Pons (tissue), 1 donor: ENCODE measurements at regions not wholly inside any gene's neighbourhood (a gene's known extent, or its start where the extent isn't known, plus 50 kb on each side); places are given as distances from the start of the nearest gene placed in this dataset.
"Not testable (repeated sequence)": the region's sequence is repeated elsewhere in the genome, so short reads cannot be mapped to it uniquely, and the experiment has no call there.

ENCODE experiments used
- DNase-seq: peaks from one replicate; pipeline ENCODE4 v3.0.0-alpha.2; 2016; ENCODE audit warnings: low spot score

DNA sequence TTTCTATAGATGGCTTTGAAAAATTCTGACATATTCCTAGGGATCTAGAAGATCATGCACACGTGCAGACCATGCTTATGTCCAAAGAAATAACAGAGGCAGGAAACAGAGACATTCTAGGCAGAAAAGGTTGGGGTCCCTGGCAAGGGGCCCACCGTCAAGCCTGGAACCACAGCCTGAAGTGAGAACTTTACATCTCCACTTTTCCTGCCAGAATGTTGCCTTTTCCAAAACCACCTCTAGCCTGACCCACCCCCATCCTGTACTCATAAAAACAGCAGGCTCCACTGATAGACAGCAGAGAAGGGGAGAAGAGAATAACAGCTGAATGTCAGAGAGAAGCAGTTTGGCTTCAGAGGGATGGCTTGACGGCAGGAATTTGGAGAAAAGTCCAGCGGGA, 257.3 kb upstream of the NT5E start:
- no peak for DNase-seq

GRCh38 chr6:85192186-85192585, 257.7 kb upstream of the NT5E start:
- no peak for DNase-seq

DNA sequence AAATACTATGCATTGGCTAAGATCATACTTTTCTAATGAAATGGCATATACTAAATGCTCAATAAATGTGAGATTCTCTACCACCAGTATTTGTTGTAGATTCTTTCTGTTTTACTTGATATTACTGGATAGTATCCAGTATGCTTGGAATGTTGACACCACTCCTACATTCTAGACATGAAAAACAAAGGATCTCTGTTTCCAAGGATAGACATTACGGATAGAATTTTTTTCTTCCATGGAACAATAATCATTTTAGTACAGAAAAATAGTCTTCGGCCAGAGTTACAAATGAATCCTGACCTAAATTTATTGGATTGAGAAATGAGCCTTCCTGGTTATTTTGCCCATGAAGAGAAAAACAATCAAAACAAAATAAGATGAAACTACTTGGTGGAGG, 258.2 kb upstream of the NT5E start:
- no peak for DNase-seq

- no peak for DNase-seq
Measured at GRCh38 chr6:85186546-85187175, 263.2 kb upstream of the NT5E start.

DNA sequence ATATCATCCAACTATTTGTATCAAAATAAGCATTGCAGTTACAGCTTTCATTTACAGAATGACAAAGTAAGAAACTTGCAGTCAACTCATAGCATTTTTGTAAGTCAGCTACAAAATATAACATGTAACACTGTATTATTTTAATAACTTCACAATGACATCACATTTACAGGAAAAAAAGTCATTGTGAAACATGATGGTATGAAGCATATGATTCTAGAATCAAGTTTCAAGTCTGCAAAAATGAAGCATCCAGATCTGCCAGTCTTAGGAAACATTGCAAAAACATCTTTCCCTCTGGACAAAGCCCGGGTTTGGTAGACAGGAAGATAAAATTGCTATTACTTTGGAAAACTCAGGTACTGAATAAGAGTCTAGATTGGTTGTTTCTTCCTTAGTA, 263.9 kb upstream of the NT5E start:
- DNase-seq: no peak

DNA sequence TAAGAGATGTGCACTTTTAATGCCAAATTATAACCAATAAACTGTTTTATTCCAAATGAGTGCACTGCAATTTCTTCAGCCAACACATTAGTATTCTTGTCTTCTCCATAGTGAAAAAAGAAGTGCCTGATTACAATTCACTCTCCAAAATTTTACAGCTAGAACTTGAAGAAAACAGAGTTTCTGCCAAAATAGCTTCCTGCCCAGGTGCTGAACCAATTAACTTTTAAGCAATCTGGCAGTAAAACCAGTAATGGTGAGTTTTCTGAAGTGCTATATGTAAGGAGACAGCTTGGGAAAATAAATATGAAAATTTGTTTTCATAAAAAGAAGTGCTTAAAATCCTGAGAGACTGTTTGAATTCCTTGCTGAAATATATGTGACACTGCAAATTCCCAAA, 266.0 kb upstream of the NT5E start:
- DNase-seq: no peak

- DNase-seq: no peak
Measured at GRCh38 chr6:85172705-85173104, 277.2 kb upstream of the NT5E start.

DNA sequence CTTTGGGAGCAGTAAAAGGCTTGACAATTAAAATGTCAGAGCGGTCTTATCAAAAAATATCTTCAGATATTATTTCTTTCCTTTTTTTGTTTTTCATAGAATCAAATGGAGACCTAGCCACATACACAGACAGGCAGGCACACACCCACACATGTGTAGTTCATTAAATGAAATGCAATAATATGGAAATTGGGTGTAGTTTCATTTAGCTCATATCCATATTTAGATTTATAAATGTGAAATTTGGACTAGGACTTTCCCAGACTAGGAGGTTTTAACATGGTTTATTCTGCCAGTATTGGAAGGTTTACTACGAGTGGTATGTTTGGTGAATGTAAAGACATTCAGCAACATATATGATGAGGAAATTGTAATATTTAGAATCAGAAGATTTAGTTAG, 277.7 kb upstream of the NT5E start:
- no peak for DNase-seq

DNA sequence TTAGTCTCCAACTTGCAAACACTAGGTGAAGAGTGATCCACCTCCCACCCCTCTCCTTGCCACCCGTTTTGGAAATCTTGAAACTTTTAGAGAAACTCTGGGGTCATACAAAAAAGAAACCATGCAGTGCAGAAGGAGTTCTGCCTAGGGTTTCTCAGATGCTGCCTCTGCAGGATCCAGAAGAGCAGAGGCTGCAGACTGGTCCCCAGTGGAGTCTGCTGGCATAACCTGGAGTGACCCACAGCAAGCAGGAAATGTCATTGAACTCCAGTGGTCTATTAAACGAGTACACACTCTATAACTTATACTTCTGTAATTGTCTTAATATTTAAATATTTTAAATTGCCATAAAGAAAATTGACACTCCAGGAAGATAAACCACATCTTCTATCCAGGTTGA, 280.7 kb upstream of the NT5E start:
- DNase-seq: no peak

DNA sequence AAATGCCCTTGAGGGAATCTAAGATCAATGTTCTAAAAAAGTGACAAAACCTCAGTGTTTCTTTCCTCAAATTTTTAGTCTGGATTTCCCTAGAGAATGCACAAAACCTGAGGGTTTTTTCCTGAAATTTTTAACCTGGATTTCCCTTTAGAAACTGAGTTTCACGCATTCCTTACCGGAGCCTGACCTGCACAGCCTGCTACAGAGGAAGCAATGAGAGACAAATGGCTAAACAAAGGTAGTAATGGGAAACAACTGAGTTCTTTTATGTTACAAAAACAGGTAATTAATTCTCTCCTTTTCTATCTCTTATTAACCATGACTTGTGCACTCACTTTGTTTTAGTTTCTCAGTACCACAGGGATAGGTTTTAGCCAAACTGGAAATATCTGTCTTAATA, 281.7 kb upstream of the NT5E start:
- DNase-seq: no peak

DNA sequence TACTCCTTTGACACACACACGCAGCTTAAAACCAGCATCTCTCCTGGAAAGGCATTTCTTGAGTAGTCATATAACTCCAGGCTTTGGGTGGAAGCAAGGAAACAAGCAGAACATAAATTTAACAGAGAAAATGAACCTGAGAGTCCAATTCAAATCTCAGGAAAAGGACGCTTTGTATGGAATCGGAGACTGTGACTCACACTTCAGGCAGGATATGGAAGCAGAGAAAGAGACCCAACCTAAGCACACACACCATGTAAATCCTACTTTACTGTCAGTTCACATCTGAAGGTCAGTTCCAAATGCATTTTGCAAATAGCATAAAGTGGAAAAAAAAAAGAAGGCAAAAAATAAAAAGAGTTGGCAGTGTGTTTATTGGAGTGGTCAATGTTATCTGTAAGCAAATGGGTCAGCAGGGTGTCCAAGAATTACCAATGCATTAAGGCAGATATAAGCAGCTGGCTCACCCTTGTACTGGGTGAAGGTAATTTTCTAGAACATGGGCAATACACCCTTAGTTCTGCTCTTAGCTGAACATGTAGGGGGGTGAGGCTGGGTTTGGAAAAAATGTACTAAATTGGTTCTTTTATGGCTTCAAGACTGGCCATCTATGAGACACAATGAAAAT, 283.7 kb upstream of the NT5E start:
- no peak for DNase-seq

DNA sequence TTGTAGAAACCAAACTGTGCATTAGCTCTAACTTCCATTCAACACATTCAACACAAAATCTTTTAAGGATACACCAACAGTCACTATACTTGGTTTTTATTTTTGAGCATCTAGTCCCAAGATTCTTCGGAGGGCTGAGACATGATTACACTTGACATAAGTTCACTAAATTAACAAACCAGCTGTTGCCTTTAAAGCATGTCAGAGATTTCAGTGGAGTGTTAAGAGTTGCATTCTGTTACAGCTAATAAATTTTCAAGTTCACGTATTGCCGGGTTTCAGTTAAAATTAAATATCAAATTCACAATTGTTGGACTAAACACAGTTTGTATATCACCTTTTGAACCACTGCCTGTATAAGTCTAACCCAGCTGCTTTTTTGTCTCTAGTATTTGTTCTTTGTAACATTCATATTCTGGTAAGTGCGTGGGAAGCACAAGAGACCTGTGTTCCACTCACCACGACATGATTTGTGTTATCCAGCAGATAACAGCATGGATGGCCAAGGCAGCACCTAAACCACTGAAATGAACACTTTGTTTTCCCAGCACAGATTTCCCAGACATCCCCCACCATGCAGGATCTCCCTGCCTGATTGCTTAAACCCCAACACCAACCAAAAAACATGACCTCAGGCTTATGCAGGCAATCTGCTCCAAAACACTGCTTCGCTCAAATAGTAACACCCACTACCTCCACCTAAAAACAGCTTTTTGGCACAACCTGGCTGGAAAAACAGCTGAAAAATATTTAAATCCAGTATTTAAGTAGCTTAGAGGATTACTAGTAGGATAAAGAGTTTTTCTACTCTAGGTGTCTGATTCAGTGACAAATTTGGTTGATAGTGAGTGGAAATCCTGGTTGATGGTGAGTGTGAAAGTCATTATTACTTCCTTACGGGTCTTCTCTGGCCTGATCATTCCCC, 286.5 kb upstream of the NT5E start:
- no peak for DNase-seq

- DNase-seq: no peak
Measured at GRCh38 chr6:85157311-85157710, 292.6 kb upstream of the NT5E start.

DNA sequence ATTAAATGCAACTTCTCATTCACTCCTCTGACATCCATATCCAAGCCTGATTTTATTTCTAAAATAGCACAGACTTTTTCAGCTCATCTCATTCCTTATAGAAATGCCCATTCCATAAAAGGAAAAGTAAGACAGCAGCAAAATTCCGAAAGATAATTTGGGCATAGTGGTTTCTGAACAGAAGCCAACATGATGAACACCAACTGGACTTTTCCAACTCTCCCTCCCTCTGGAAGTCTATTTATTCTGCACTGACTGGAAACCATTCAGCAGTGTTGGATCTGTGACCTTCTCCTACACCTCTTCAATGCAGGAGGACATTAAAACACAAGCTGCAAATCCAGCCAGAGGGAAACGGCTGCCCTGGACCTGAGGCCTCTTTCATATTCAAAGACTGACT, 306.2 kb upstream of the NT5E start:
- DNase-seq: no peak

DNA sequence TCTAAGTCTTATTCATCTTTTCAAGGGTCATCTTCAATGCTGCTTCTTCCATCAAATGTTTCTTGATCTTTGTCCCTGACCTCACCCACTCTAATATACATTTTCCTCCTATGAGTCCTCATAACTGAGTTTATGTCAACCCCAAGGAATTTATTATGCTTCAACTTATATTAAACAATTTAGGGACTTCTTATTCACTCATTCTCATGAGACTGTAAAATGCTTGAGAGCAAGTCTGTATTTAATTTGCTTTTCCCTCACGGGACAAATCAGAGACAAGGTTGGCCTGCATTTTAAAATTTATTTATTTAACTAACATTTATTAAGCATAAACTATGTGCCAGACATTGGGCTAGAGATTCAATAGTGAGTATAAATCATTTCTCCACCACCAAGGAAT, 312.0 kb upstream of the NT5E start:
- DNase-seq: no peak

- DNase-seq: no peak
Measured at GRCh38 chr6:85136310-85136709, 313.6 kb upstream of the NT5E start.

DNA sequence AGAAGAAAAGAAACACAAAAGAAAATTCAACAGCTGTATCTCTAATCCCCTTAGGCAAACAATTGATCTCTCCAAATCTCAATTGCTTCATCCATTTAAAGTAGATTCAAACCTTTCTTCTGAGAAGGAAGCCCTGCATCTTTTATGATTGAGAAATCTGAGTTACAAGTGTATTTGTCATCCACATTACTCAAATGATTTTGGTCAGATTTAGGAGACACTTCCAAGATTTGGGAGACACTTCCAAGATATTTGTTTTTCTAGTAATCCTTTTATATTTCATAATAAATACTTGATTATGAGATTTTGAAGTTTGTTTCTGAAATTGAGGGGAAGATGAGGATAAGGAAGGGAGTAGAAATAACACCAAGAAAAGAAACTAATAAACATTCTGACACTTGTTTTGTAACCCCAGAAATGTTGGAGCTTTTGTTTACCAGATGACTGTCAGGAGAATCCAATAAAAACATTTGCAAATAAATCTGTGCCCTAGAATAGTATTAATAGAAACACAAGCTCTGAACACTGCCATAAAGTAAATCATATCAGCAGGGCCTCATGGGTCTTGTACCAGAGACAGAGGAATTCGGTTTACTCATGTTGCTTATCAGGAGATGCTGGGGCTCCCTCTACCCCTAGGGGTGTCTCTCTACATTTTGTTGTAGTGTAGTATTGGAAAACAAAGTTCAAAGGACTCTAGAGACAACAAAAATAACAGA, 314.3 kb upstream of the NT5E start:
- DNase-seq: no peak

- no peak for DNase-seq
Measured at GRCh38 chr6:85134172-85134571, 315.7 kb upstream of the NT5E start.

DNA sequence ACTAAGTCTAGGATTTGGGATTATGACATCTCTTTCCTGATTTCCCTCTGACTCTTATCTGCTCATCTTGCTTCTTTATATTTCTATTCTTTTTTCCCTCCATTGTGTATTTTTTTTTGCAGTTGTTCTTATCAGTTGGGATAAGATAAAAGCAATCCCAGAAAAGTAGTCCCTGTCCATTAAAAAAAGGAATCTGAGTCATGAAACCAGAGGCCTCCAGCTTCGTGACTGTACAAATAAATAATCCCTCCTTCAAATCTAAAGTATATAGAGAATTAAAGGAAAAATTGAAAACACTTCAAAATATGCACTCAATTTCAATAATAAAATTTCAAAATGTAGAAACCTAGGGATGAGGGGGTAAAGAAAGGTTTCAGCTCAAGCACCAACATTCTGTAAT, 317.8 kb upstream of the NT5E start:
- DNase-seq: no peak

GRCh38 chr6:85130743-85131142, 319.1 kb upstream of the NT5E start:
- DNase-seq: no peak

GRCh38 chr6:85129881-85130280, 320.0 kb upstream of the NT5E start:
- DNase-seq: no peak

DNA sequence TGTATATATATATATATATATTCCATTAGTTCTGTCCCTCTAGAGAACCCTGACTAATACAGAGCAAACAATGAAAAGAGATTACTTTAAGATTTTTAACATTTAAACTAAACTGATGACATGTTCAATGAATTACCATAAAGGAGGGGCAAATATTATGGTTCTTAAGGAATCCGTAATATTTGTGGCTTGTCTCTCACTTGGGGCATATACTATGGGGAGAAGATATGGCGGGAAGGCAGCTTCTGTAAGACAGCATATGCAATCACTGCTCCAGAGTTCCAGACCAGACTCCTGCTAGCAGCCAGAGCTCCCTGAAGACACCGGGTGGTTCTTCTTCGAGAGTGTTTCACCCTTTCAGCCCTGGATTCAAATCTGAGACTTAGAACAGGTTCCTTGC, 321.1 kb upstream of the NT5E start:
- DNase-seq: no peak

- DNase-seq: not testable (repeated sequence)
Measured at GRCh38 chr6:85128256-85128655, 321.6 kb upstream of the NT5E start.
